GM12891 (cell line): ENCODE measurements at regions not wholly inside any gene's neighbourhood (a gene's known extent, or its start where the extent isn't known, plus 50 kb on each side); places are given as distances from the start of the nearest gene placed in this dataset.

Experiments used
- PAX5 ChIP-seq: IDR thresholded peaks from 2 replicates; pipeline ENCODE4 v1.6.1; 2011; ENCODE audit warnings: low read length, moderate library complexity, mild to moderate bottlenecking; ENCODE audit not compliant: insufficient read depth, severe bottlenecking
- POLR2A ChIP-seq: IDR thresholded peaks from 2 replicates; pipeline ENCODE4 v1.6.1; 2011; ENCODE audit warnings: low read depth, low read length, control low read depth

- TF ChIP-seq POLR2A, result no peak
- no peak for TF ChIP-seq PAX5
Measured at GRCh38 chr7:36070230-36070629, 82.8 kb upstream of the EEPD1 start.
